GDM1 (cell line): ENCODE measurements at regions not wholly inside any gene's neighbourhood (a gene's known extent, or its start where the extent isn't known, plus 50 kb on each side); places are given as distances from the start of the nearest gene placed in this dataset.
"Not testable (repeated sequence)": the region's sequence is repeated elsewhere in the genome, so short reads cannot be mapped to it uniquely, and the experiment has no call there.

Experiments used
- DNase-seq: peaks from one replicate; lab custom pipeline; 2025; lab: John Stamatoyannopoulos, UW

- DNase-seq = no peak
Observed at GRCh38 chr13:99700468-99700867, 199.2 kb downstream of the TM9SF2 start.

GRCh38 chr13:99698816-99699099, 197.5 kb downstream of the TM9SF2 start:
- no peak for DNase-seq

DNA sequence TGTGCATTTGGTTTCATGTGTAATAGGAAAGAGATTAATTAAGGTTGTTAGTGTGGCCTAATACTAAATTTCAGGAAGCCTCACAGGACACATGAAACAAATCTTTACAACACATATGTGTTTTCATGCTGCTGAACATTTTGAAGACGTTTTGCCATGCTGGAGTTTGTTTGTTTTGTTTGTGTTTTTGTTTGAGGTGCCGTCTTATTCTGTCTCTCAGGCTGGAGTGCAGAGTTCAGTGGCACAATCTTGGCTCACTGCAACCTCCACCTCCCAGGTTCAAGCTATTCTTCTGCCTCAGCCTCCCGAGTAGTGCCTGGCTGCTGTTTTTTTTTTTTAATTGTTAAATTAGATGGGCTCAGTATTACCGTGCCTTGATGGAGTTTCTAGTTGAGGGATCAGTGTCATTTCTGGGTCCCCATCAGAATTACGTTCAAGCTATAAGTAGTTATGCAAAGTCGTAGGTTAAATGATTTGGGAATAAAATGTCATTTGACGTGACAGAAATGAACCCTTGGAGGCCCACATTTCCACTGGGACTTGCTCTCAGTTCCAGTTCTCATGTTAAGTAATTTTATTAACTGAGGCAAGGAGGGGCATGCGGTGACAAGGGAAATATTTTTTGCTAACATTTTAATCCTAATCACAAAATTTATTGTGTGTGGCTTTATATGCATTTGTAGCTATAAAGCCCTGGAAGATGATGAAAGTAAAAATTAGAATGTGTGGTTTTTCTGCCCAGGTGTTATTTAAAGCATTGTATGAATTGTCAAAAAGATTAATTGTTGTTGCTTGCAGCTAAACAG, 196.9 kb downstream of the TM9SF2 start:
- DNase-seq = no peak

GRCh38 chr13:99695857-99696256, 194.6 kb downstream of the TM9SF2 start:
- no peak for DNase-seq

DNA sequence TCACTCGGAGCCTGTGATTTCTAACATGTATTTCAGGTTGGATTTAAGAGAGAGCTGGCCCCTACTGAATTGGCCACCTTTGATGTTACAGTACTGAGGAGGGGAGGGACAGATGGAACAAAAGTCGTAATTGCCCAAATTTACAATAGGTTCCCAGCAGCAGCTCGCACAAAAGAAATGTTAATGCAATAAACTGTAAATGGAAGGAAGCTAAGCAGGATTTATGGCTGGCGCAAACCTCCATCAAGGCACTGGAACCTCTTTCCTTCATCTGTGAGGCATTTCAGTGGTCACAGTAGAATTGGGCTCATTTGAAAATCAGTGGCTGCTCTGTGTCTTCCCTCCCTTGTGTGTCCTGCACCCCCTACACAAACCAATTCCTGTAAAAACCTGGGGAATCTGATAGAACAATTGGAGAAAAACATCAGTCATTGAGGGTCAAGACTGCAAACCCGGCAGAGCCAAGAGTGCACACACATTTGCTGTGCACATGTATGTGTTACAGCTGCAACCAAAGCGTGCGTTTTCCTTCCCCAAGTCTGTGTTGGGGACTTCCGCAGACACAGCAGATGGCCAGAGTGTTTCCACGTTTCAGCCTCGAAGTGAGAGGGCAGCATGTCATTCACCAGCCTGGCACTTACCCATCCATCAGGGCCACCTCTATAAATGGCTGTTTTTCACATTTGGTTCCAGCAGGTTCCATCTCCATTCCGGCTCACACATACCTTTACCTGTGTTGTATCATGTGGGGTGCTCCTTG, 192.8 kb downstream of the TM9SF2 start:
- DNase-seq = no peak

DNA sequence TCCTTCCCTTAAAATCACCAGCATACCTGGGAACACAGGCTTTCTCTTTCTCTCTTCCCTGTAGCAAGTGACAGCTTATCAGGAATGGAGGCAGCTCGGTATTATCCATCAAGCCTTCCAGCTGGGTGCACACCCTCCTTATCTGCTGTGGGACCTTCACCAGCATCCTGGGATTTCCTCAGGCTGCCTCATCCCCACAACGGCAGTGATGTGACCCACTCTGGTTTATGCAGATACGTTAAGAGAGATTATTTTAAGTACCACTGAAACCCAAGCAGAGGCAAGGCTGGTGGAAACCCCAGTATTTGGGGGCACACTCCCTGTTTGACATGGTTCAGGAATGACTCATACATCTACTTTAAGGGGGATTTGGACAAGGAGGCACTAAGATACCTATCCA, 192.1 kb downstream of the TM9SF2 start:
- DNase-seq = no peak

GRCh38 chr13:99692854-99693253, 191.6 kb downstream of the TM9SF2 start:
- DNase-seq = no peak

GRCh38 chr13:99691552-99691951, 190.3 kb downstream of the TM9SF2 start:
- no peak for DNase-seq

DNA sequence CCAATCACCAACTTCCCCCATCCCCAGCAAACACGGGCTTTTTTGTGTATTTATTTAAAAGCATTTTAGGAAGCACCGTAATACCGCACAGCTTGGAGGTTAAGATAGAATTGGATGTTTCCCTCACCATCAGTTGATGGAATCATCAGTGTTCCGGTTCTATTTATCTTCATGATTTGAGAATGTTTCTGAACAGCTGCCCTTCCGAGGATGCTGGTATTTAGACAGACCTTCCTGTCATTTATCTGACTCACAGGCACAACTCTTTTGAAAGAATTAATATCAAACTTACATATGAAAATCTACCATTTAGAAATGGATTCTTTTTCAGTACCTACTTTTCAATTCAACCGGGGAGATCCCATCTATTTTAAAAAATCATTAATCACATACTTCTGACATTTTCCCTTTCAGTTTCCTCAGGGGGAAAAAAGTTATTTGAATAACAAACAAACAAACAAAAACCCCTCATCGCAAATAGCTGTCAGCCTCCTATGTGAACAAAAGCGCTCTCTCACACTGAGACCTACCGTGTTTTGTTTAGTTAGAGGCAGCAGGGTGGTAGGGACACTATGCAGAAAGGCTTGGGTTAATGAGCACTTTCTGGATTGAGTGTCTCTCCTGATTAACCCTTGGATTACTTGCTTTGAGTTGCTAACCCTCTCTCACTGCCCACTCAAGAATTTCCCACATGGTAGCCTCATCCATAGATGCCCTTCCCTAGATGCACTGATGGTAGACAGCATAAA, 189.3 kb downstream of the TM9SF2 start:
- no peak for DNase-seq

DNA sequence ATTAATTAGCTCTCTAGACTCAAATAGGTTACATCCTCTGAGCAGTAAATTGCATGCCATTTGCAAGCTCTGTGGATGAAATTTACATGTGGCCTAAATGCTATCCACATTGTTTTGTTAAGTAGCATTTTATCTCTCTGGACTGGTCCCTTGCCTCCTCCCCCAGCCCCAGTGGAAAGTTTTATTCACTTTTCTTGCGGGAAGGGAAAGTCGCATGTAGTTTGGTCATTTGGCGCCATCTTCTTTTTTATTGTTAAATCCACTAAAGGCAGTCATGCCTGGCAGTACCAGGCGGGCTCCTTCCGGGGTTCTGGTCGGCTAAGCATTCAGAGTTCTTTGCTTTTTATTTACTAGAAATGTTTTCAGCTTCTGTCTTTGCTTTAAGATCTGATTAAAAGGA, 188.7 kb downstream of the TM9SF2 start:
- no peak for DNase-seq

- no peak for DNase-seq
Observed at GRCh38 chr13:99688776-99689175, 187.5 kb downstream of the TM9SF2 start.

GRCh38 chr13:99687723-99688397, 186.6 kb downstream of the TM9SF2 start:
- no peak for DNase-seq

DNA sequence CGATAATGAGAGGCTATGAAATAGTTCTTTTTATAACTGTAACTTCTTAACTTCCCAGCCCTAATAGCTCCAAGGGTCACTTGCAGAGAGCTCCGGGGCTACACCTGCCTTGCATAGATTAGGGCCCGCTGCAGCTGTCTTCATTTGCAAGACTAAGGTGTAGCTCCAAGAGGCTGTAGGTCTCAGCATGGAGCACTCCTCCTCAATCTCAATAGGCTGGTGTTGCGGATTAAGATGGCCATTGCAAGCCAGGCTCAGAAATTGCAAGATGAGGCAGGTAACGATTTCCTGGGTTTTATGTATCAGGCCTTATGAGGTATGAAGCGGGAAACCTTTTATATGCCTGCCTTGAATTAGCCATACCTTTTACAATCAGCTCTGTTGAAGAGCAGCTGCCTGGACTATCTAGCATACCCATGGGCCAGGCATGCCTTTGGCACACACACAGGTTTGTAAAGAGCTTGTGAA, 185.7 kb downstream of the TM9SF2 start:
- no peak for DNase-seq

- peak; percentile 7 for DNase-seq
Observed at GRCh38 chr13:99686157-99686572, 184.9 kb downstream of the TM9SF2 start.

- no peak for DNase-seq
Observed at GRCh38 chr13:99681695-99682094, 180.4 kb downstream of the TM9SF2 start.

DNA sequence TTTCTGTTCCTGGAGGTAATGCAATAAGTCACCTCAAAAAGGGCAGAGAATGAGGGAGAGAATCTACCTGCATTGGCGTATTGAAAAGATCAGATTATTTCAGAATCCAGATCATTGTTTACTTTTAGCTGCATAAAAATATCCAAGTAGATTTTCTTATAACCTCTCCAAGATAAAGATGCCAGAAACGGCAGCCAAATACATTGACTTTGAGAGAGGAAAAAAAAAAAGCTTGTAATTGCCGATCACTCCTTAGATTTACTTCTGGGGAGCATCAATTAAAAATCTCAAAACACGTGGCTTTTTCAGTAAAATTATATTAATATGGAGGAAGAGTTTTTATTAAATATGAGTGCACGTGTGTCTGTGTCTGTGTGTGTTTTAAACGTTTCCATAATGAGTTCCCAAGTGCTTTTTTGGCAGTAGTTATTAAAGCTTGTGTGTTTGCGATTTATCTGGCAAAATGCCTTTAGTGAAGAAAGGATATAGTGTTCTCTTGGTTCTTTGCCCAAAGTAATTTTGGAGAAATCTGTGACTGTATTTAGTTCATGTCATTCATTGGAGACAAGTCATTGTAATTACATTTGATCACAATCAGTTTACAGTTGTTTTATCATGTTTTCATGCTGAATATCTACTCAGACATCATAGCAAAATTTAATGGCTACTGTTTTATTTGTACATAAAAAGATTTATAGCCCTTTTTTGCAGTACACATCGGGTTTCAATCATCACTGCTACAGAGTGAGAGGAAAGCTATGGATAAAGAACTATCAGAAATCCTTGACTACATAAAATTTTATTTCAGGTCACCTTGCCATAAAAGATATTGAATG, 176.1 kb downstream of the TM9SF2 start:
- no peak for DNase-seq

DNA sequence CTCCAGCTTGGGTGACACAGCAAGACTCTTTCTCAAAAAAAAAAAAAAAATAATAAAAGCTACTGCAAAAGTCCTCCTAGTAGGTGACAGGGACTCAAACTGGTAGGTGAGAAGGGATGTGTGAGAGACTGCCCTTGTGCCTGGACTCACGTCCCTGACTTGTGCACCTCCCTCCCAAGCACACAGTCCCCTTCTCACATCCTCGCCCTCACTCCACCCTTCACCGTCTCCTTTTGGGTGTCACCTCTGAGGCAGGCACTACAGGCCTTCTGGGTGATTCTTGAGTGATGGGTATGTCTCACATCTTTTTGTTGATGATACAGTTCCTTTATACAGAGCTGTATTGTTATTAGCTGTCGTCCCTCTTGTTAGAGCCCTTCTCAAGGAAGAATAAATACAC, 170.5 kb downstream of the TM9SF2 start:
- DNase-seq = no peak

- not testable (repeated sequence) for DNase-seq
Observed at GRCh38 chr13:99669096-99669495, 167.8 kb downstream of the TM9SF2 start.

GRCh38 chr13:99666146-99666805, 165.0 kb downstream of the TM9SF2 start:
- DNase-seq = no peak

GRCh38 chr13:99665711-99666110, 164.4 kb downstream of the TM9SF2 start:
- DNase-seq = no peak

GRCh38 chr13:99663908-99664307, 162.6 kb downstream of the TM9SF2 start:
- no peak for DNase-seq
